ENCODE measurements at regions not wholly inside any gene's neighbourhood (a gene's known extent, or its start where the extent isn't known, plus 50 kb on each side); places are given as distances from the start of the nearest gene placed in this dataset.

DNA sequence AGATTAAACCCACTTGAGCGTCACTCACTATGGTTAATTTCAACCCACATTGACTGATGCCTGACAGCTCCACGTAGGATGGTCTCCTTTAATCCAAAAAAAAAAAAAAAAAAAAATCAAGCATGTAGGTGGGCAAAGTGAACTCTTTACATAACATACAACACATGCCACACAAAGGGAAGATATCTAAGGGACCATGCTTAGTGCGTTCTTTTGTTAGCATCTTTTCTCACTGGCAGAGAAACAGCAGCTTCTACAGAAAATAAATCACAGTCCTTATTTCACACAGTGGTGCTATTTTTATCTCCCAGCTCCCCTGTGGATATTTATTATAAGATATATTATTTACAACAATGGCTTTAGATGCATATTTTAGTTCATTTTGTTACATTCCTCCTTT lies 652.0 kb upstream of the CELF2 start:
- TF ChIP-seq, protein P1, sequence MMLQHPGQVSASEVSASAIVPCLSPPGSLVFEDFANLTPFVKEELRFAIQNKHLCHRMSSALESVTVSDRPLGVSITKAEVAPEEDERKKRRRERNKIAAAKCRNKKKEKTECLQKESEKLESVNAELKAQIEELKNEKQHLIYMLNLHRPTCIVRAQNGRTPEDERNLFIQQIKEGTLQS (IDR thresholded peaks at IDR 0.05), result no peak
- TF ChIP-seq, protein P2, sequence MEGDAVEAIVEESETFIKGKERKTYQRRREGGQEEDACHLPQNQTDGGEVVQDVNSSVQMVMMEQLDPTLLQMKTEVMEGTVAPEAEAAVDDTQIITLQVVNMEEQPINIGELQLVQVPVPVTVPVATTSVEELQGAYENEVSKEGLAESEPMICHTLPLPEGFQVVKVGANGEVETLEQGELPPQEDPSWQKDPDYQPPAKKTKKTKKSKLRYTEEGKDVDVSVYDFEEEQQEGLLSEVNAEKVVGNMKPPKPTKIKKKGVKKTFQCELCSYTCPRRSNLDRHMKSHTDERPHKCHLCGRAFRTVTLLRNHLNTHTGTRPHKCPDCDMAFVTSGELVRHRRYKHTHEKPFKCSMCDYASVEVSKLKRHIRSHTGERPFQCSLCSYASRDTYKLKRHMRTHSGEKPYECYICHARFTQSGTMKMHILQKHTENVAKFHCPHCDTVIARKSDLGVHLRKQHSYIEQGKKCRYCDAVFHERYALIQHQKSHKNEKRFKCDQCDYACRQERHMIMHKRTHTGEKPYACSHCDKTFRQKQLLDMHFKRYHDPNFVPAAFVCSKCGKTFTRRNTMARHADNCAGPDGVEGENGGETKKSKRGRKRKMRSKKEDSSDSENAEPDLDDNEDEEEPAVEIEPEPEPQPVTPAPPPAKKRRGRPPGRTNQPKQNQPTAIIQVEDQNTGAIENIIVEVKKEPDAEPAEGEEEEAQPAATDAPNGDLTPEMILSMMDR (IDR thresholded peaks at IDR 0.05; ENCODE audit: low read depth, low read length, missing input control), result no peak
- TF ChIP-seq FOXA1 (IDR thresholded peaks at IDR 0.05), result no peak
- TF ChIP-seq, protein P3, sequence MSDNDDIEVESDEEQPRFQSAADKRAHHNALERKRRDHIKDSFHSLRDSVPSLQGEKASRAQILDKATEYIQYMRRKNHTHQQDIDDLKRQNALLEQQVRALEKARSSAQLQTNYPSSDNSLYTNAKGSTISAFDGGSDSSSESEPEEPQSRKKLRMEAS (IDR thresholded peaks at IDR 0.05), result no peak
